ENCODE measurements at regions not wholly inside any gene's neighbourhood (a gene's known extent, or its start where the extent isn't known, plus 50 kb on each side); places are given as distances from the start of the nearest gene placed in this dataset.

DNA sequence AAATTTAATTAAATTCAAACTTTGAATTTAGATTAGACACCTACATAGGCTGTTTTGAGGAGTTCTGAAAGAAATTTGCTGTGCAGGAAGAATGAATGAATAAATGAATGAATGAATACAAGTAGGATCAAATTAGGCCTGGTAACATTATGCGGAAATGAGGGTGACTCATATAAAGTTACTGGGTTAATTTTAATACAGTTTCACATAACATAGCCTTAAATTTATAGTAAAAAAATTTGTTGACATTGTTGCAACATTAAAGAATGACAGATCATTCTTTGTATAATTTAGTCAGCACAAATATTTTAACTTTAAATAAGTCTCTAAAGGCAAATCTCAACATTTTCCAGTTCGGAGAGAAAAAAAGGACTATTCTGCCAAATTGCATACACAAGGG, 1293.1 kb upstream of the SLC39A10 start:
- Histone ChIP-seq H3K4me1 (no peaks in the 10 kb centered on the region), H3K36me3 (ENCODE audit: control insufficient read depth, insufficient read depth, low read length) (no peaks in the 10 kb centered on the region), H3K27me3 (replicated peaks; ENCODE audit: control insufficient read depth, insufficient read depth, low read length) (no peaks in the 10 kb centered on the region), H3K4me3 (ENCODE audit: low read depth, low read length) (no peak overlapping the region), H3K9me3 (no peaks in the 10 kb centered on the region)
- Mint-ChIP-seq H3K27ac (ENCODE audit: unreplicated experiment) (no peak overlapping the region), H3K9me3 (ENCODE audit: unreplicated experiment) (peaks cover 26% of the 10 kb centered on the region), H3K36me3 (ENCODE audit: insufficient read depth, unreplicated experiment) (no peaks in the 10 kb centered on the region), H3K4me1 (ENCODE audit: low read depth, unreplicated experiment) (no peaks in the 10 kb centered on the region), H3K4me3 (ENCODE audit: unreplicated experiment) (no peak overlapping the region), H3K27me3 (ENCODE audit: insufficient read depth, unreplicated experiment) (no peaks in the 10 kb centered on the region)
- BruUV-seq (replicated peaks): no TSS peak
- TF ChIP-seq, protein P1, sequence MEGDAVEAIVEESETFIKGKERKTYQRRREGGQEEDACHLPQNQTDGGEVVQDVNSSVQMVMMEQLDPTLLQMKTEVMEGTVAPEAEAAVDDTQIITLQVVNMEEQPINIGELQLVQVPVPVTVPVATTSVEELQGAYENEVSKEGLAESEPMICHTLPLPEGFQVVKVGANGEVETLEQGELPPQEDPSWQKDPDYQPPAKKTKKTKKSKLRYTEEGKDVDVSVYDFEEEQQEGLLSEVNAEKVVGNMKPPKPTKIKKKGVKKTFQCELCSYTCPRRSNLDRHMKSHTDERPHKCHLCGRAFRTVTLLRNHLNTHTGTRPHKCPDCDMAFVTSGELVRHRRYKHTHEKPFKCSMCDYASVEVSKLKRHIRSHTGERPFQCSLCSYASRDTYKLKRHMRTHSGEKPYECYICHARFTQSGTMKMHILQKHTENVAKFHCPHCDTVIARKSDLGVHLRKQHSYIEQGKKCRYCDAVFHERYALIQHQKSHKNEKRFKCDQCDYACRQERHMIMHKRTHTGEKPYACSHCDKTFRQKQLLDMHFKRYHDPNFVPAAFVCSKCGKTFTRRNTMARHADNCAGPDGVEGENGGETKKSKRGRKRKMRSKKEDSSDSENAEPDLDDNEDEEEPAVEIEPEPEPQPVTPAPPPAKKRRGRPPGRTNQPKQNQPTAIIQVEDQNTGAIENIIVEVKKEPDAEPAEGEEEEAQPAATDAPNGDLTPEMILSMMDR (IDR thresholded peaks at IDR 0.05; ENCODE audit: insufficient read depth in 1 of 2, low read depth in 1 of 2, low read length in 1 of 2, severe bottlenecking in 1 of 2, unreplicated experiment in 1 of 2): no peak
- intact Hi-C loops (cut with micrococcal nuclease; ENCODE audit: unreplicated experiment): no loop called here
- ChIA-PET POLR2A (no interaction called here), CTCF (no interaction called here)
- no peak for DNase-seq

DNA sequence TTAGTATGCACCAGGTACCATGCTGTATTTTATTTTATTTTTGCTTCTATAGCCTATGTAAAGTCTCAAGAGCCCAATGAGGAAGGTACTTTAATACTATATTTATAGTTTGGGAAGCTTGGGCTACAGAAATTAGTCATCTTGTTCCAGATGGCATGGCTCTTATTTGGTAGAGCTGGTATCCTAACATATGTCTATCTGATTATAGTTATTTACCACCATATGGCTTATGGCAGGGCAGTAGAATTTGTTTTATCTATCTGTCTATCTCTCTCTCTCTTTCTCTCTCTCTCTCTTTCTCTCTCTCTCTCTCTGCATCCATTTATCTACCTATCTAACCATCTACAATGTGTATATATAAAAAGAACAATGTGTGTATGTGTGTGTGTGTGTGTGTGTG, 1293.7 kb upstream of the SLC39A10 start:
- no TSS peak for BruUV-seq (replicated peaks)
- H3K9me3 Mint-ChIP-seq (ENCODE audit: unreplicated experiment): peaks cover 26% of the 10 kb centered on the region
- no peaks in the 10 kb centered on the region for H3K36me3 Mint-ChIP-seq (ENCODE audit: insufficient read depth, unreplicated experiment)
- no peak overlapping the region for H3K27ac Mint-ChIP-seq (ENCODE audit: unreplicated experiment)
- Histone ChIP-seq H3K9me3 (no peaks in the 10 kb centered on the region), H3K27me3 (replicated peaks; ENCODE audit: control insufficient read depth, insufficient read depth, low read length) (no peaks in the 10 kb centered on the region), H3K4me1 (no peaks in the 10 kb centered on the region), H3K36me3 (ENCODE audit: control insufficient read depth, insufficient read depth, low read length) (no peaks in the 10 kb centered on the region), H3K4me3 (ENCODE audit: low read depth, low read length) (no peak overlapping the region)
- H3K4me1 Mint-ChIP-seq (ENCODE audit: low read depth, unreplicated experiment): no peaks in the 10 kb centered on the region
- intact Hi-C loops (cut with micrococcal nuclease; ENCODE audit: unreplicated experiment): no loop called here
- TF ChIP-seq, protein P1 (IDR thresholded peaks at IDR 0.05; ENCODE audit: insufficient read depth in 1 of 2, low read depth in 1 of 2, low read length in 1 of 2, severe bottlenecking in 1 of 2, unreplicated experiment in 1 of 2): no peak
- POLR2A ChIA-PET: no interaction called here
- H3K4me3 Mint-ChIP-seq (ENCODE audit: unreplicated experiment): no peak overlapping the region
- no peak for DNase-seq
- no peaks in the 10 kb centered on the region for H3K27me3 Mint-ChIP-seq (ENCODE audit: insufficient read depth, unreplicated experiment)
- CTCF ChIA-PET: no interaction called here

DNA sequence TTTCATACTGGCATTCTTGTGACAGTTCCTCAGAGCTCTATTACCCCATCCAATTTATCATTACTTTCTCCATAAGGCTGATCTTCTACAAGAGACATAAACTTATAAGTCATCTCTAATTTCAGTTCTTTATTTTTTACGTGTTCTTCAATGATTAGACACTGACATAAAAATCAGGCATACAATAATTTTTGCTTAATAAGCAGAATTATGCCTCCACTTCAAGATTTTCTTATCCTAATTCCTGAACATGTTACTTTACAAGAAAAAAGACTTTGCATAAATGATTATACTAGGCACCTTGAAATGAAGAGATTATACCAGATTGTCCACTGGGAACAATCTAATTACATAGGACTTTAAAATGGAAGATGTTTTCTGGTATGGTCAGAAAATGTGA, 1304.5 kb upstream of the SLC39A10 start:
- H3K27me3 Mint-ChIP-seq (ENCODE audit: insufficient read depth, unreplicated experiment): no peaks in the 10 kb centered on the region
- TF ChIP-seq, protein P1 (IDR thresholded peaks at IDR 0.05; ENCODE audit: insufficient read depth in 1 of 2, low read depth in 1 of 2, low read length in 1 of 2, severe bottlenecking in 1 of 2, unreplicated experiment in 1 of 2): no peak
- no peaks in the 10 kb centered on the region for H3K27me3 ChIP-seq (replicated peaks; ENCODE audit: control insufficient read depth, insufficient read depth, low read length)
- DNase-seq: no peak
- H3K36me3 Mint-ChIP-seq (ENCODE audit: insufficient read depth, unreplicated experiment): no peaks in the 10 kb centered on the region
- no peaks in the 10 kb centered on the region for H3K4me1 ChIP-seq
- no peak overlapping the region for H3K4me3 ChIP-seq (ENCODE audit: low read depth, low read length)
- no peaks in the 10 kb centered on the region for H3K9me3 ChIP-seq
- H3K4me1 Mint-ChIP-seq (ENCODE audit: low read depth, unreplicated experiment): no peaks in the 10 kb centered on the region
- CTCF ChIA-PET: no interaction called here
- no peak overlapping the region for H3K27ac Mint-ChIP-seq (ENCODE audit: unreplicated experiment)
- H3K36me3 ChIP-seq (ENCODE audit: control insufficient read depth, insufficient read depth, low read length): no peaks in the 10 kb centered on the region
- intact Hi-C loops (cut with micrococcal nuclease; ENCODE audit: unreplicated experiment): no loop called here
- BruUV-seq (replicated peaks): no TSS peak
- no peaks in the 10 kb centered on the region for H3K9me3 Mint-ChIP-seq (ENCODE audit: unreplicated experiment)
- POLR2A ChIA-PET: no interaction called here
- no peak overlapping the region for H3K4me3 Mint-ChIP-seq (ENCODE audit: unreplicated experiment)
